Activated CD8-positive, alpha-beta memory T cell treated with anti-CD3 and anti-CD28 coated beads for 24 hours (primary cell): ENCODE measurements at regions not wholly inside any gene's neighbourhood (a gene's known extent, or its start where the extent isn't known, plus 50 kb on each side); places are given as distances from the start of the nearest gene placed in this dataset.

ENCODE experiments used
- DNase-seq: peaks from one replicate; pipeline ENCODE4 v3.0.0-alpha.2; 2020

DNA sequence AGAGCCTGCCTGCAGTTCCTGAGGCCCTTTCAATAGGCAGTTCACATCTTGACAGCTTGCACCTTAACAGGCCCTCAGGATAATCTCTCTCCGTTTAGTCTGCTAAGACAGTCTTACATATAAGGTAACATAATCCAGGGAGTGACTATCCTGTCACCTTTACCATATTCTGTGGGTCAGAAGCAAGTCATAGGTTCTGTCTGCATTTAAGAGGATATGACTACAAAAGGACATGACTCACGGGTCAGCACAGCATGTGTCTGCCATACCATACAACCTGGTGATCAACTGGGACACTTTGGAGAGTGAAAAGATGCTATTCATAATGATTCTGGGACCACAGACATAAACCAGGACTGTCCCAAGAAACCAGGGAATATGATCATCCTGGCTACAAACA is 611.1 kb downstream of the SOX6 start:
- DNase-seq: no peak

DNA sequence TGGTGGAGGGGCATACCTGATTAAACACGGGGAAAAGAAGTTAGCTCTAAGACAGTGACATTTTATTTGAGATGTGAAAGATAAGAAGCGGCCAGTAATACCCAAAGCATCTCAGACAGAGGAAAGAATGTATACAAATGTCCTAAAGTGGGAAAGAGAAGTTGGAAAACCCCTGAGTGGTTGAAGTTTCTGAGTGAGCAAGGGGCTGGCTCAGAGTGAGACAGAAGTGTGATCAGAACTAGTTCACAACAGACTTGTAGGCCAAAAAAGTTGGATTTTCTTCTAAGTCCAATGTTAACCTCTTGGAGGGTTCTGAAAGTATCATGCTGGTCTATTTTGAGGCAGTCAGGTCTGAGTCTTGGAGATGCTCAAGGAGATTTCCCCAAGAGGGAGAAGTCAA is 608.7 kb downstream of the SOX6 start:
- no peak for DNase-seq

DNA sequence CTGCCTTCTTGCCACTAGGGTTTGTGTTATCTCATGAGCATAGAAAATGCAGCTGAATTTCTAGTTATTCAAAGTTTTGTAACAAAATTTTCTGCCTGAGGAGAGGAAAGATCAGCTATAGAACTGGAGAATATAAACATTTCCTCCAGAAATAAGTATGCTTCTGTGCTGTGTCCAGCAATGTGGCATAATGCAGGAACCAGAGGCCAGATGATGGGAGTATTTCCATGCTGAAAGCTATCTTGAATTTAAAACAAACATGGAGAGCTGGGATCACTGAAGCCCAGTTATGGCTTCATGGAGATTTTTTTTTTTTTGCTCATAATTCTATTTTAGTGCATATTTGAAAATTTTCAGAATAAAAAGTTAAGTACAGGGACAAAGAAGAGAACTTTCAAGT is 608.2 kb downstream of the SOX6 start:
- DNase-seq: no peak

DNA sequence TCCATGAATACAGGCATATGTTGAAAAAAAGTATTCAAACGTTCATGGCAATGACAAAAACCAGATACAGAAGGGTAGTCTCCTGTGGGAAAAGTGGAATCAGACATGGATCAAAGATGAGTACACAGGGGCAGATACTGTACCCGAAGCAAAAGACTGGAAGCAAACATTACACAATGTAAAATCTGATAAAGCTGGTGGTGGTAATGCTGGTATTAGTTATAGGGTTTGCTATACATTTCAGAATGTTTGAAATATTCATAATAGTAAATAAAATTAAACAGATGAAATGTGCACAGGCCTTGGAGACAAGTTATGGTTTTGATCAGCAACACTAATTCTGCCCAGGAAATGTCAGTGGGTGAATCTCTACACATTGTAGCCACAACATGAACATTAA is 607.6 kb downstream of the SOX6 start:
- DNase-seq: no peak

DNA sequence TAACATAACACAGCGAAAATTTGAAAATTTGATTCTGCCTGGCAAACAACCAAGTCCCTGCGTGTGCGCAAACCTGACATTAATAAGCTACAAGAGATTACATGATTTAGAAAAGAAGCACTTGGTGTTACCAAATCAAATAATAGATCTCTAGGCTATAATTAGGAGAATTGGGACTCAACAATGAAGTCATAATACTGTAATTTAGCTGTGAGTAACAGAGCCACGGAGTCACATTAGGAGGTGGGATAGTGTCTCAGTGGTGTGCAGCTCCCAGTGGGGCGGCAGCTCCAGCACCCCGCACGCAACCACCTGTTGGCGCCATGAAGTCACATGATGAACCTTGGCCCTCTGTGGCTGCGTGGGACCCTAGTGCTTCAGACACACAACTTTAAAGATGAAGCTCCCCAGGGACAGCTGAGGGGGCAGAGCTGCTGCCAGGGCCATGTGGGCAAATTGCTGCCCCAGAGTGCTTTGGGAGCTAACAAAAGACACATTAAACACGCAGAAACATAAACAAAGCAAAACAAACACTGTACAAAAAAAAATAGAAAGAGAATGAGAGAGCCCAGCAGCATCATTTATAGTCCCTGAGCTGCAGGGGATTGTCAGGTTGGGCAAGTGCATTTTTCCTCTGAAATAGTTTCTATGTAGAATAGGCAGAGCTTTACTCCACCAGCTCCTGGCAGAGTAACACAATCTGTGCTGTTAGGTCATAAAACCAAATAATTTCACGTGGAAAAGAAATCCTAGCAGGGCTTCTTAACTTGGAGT is 605.6 kb downstream of the SOX6 start:
- no peak for DNase-seq

DNA sequence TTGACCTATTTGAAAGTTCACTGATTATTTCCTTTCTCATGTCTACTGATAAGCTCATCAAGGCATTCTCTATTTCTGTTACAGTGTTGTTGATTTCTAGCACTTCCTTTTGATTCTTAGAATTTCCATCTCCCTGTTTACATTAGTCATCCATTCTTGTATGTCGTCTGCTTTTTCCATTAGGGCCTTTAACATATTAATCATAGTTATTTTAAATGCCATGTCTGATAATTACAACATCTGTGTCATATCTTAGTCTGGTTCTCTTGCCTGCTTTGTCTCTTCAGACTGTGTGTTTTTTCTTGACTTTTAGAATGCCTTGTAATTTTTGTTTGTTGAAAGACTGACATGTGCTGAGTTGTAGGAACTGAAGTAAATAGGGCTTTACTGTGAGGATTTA is 602.1 kb downstream of the SOX6 start:
- DNase-seq: no peak

DNA sequence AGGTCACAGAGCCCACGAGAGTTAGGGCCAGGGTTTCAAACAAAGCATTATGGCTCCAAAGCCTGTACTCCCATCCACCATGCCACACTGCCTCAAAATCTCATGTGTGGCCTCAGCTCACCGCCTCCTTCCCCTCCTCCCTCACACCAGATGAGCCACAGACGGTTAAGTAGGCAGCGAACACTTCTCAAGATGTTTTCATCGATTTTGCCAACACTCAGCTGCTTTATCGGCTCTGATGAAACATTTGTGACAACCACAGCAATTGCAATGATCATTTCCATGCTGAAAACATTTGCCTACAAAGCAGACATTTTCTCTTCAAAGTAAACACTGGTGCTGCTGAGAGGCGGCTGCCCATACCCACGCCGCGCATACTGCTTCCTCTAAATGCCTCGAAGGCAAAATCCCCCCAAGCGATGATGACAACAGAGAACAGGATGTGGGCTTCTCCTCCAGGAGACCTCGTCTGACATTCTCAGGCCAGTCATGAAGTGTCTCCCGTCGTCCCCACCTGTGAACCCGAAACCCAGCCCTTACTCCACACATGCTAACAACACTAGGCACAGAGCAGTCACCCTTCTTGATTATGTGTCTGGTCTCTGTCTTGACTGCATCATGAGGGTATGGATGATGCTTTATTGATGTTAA is 599.2 kb downstream of the SOX6 start:
- DNase-seq: no peak

DNA sequence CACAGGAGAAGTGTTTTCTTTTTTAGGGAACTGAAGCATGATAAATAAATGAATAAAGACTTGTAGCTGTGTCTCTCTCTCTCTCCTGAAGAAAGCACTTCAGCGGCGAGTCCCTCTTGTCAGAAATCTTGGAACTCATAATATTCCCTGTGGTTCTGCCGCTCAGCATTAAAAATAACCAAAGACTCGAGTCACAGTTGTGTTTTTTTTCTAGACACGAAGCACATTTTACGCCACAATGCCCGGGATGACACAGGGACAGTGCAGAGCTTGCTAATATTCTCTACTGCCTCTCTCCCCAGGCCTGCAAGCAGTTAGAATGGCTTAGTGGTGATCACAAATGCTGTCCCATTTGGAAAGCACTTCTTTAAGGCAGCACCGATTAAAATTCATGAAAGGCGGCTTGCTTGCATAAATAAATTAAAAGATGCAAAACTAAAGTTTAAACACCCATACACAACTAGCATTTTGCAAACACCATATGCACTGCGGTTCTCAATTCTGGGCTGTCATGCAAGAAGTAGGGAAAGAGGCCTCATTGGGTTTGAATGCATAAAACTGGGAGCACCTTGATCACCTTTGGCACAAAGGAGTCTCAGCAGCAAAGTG is 597.4 kb downstream of the SOX6 start:
- DNase-seq: no peak

DNA sequence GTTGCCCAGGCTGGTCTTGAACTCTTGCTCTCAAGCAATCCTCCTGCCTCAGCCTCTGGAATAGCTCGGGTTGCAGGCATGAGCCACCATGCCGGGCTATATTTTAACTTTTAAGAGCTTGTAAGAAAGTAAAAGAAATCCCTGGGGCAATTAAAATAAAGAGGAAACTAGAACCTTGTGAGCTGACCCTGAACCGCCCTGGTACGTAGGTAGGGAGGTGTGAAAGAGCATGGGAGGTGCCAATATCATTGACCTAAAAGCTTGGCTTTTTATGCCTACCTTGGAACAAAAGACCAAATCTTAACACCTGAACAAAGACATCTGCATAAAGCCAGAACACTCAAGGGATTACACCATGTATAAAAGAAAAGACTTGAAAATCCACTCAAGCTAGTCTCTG is 595.1 kb downstream of the SOX6 start:
- DNase-seq: no peak

DNA sequence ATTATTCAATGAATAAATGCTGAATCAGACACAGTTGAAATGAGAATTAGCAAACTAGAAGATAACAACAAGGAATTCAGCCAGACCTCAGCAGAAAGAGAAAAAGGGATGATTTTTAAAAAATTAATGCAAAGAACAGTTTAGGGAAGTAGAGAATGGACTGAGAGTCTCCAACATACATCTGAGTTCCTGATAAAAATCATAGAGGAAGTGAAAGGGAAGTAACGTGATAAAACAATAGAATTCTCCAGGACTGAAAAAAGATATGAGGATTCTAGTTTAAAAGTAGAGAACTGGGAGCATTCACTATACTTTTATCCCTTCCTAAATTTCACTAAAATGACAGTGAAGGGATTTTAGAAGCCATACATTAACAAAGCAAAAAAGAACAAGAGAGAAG is 592.0 kb downstream of the SOX6 start:
- DNase-seq: no peak

DNA sequence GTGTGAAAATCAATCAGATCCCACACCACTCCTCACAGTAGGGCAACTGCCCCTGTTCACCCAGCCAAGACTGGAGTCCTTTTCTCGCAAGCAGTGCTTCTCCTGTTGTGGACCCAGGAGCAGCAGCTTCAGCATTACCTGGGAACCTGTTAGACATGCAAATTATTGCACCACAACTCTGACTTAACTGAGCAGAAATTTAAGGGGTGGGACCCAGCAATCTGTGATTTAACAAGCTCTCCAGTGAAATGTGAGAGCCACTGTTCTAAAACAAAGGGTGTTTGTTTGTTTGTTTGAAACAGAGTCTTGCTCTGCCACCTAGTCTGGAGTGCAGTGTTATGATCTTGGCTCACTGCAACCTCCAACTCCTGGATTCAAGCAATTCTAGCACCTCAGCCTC is 591.4 kb downstream of the SOX6 start:
- DNase-seq: no peak

DNA sequence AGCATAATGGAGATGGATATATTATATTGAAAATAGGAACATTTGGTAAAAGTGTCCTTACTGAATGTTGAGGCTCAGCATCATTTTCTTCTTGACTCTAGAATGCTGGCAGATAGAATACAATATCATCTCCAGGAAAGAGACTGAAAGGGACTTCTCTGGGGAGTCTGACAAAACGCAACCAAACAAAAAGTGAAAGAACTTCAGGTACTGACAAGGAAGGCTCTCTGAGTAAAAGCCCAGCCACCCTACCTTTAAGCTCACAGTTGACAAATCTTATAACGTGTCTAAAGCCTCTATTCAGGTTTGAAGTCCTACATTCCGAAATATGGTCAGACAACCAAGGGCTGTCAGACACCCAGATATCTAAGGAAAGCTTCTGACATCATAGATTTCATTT is 590.8 kb downstream of the SOX6 start:
- DNase-seq: no peak

DNA sequence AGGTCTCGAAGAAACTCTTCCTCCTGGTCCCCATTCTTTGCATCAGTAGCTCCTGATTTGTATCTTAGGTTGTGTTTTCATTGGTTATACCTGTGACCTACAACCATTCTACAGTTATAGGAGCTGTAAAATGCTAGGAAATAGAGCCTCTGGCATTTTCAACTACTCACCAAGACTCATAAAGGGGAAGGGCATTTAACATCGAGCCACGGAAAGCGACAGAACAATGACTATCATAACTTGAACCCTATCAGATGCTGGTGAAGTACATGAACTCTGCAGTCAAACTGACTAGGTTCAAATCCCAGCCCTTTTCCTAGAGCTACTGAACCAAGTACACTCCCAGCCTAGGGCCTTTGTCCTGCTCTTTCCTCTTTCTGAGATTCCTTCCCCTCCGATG is 588.0 kb downstream of the SOX6 start:
- no peak for DNase-seq

DNA sequence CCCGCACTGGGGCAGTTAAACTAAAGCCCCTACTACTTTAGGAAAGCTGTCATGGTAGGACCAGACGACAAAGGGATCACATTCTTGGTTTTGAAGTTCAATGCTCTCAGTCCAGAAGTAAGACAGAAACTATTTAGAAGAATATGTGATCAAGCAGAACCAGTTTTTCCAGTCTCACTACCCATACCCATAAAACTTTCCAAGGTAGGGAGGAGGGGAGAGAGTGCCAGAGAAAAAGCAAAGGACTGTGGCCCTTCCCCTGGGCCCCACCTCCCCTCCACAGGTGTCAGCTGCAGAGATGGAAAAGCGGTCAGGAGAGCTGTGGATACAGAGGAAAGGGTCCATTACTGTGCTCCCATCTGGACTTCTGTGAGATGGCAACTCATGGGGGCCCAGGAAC is 587.1 kb downstream of the SOX6 start:
- DNase-seq: no peak

DNA sequence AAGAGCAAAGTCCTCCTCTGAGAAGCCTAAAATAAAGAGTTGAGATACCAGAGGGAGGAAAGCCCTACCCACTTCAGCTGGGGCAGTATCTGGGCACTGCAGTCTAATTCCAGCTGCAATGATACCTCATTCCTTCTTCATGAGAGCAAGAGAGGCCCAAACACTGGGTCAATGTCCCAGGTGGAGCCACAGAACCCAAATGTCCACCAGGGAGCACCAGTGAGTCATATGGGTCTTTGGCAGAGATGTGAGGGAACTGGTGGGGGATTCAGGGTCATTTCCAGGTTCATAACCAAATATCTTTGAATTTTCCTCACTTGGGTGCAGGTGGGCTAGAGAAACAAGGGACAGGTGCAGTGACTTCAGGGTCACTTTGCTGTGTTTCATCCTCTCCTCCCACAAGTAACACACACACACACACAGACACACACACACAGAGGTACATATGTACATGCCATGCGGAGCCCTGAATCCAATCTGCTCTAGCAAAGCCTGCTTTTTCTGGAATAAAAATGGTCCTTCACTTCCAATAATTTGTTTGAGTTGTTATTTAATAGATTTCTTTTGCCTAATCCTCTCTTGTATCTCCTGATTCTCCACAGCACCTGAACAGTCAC is 585.4 kb downstream of the SOX6 start:
- DNase-seq: no peak

DNA sequence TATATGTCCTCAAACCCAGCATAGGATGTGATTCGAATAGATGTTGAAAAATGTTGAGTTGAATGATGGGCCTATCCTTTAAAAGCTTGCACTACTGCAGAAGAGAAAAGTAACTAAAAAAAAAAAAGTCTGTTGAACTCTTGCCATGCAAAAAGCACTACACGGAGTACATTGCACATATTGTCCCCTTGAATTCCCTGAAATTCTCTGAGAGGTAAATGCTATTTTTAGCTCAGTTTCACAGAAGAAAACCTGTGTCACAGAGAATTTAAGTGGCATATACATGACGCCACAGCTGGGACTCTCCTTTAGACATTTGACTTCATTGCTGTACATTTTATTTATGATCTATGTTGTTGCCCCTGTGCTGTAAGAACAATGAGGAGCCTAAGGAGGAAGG is 583.8 kb downstream of the SOX6 start:
- no peak for DNase-seq

DNA sequence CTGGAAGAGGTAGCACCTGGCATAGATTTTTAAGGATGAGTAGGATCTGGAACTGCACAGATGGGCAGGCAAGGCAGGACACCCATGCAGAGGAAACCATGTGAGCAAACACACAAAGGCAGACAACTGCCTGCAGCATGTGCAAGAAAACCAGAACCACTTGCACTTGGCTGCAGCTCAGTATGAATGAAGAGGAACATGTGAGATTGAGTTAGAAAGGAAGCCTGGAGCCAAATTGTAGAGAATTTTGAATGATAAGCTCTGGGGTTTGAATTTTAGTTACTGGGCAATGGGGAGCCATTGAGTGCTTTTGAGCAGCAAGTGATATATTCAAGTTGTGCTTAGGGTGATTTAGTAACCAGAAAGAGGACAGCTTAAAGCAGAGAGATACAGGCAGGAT is 583.4 kb downstream of the SOX6 start:
- no peak for DNase-seq

DNA sequence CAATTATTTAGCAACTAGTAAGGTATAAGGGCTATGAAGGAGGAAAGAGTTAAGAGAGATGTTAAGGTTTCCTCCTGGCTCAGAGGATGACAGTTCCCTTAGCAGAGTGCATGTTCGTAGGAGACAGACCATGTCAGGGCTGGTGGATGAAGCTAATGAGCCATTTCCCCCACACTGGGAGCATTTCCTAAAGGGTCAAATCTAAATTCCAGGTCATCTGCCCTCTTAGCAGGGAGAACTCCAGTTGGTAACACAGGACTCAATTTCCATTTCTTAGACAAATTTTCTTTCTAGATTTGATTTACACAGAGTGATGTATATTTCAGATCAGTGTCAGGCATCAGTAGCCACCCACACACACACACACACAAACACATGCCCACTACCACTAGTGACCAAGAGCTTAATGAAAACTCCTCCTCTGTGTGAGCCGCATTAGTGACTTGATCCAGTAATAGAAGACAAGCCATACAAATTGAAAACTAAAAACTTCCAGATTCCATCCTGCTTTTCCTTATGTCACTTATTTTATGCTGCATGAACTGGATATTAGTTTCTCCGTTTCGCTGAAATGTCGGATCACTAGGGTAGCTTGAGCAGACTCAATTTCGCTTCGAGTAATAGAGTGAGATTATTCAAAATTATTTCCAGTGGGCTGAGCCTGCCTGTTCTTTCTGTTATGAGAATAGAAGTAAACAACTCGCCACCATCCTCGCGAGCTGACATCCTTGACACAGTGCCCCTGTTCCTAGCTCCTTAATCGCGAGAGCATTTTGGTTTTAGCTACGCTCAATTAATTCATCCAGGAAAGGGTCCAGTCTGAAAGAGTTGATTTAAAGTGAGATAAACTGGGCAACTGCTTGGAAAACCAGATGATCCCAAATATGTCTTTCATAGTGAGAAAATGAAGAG is 582.6 kb downstream of the SOX6 start:
- DNase-seq: no peak

DNA sequence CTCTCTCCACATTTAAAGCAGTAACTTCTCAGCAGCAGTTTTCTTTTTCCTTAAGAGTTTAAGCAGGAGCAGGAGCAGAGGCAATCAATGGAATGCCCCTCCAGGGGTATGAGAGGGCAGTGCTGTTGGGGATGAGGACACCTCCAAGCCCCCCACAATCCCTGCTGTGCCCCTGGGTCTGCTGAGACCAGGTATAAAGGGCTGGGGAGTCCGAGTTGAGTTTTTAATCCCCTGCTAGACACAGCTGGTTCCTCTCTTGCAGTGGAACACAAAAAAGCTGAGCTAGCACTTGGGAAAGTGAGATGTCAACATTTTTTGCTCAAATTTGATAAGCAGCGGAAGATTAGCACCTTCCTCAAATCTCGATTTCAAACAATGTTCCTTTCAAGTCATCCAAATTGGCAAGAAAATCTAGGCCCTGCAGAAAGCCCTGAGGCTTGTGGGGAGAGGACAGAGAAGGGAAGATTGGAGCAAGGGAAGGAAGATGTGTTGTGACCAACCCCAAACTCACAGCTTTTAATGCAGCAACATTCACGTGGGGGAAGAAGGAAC is 581.9 kb downstream of the SOX6 start:
- DNase-seq: no peak

DNA sequence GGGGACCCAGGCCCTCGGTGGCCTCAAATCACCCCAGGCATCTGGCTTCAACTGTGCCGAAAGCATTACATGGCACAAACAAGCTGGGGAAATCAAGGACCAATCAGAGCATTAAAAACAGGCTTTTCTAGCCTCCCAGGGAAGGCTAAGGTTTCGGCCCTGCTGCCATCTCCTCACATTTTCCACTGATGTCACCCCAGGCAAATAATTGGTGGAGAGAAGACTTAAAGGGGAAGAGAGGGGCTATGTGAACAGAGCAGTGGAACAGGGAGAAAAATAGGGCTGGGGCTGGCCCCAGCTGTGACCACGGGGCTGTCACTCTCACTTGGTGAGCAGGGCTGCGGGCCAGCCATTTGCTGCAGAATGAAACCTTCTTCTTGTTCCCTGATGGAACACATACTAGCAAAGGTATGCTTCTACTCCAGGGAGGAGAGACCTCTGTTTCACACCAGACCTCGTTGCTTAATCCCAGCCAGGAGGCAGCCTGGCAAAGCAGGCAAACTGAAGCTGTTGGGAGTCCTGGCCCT is 581.3 kb downstream of the SOX6 start:
- no peak for DNase-seq

DNA sequence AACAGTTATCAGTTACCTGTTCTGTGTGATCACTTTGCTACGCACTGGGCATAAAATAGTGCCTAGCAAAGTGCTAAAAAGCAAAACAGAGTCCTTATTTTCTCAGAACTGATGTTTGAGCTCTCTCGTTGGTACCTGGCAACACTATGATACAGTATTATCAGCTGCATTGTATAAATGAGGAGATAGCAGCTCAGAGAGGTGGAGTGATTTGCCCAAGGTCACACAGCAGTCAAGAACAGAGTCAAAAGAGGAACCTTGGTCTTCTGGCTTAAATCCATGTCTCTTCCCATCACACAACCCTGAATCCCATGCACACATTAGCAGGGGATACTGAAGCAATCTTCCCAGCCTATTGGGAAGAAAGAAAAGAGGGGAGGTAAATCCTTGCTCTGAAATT is 580.5 kb downstream of the SOX6 start:
- no peak for DNase-seq

DNA sequence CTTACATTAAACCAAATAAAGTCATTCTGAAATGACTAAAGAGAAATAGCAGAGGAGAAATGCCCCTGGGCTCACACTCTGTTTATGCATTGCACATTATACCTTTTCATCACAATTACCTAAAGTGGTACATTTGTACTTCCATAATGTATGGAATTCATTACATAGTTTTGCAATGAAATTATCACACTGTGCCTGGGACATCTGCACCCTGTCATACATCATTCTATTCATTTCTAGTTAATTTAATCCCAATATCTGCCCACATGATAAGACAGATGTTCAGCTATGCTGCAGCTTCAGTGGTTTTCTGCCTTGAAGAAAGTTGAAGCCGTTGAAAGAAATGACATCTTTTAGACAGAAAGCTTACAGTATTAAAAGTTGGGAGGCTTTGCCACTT is 580.0 kb downstream of the SOX6 start:
- DNase-seq: no peak
